ENCODE measurements at regions not wholly inside any gene's neighbourhood (a gene's known extent, or its start where the extent isn't known, plus 50 kb on each side); places are given as distances from the start of the nearest gene placed in this dataset.

GRCh38 chr5:68484307-68485068, 268.9 kb downstream of the PIK3R1 start:
- DNase-seq (no peak), ATAC-seq (no peak)
- Histone ChIP-seq H3K36me3 (no peaks in the 10 kb centered on the region), H3K27ac (no peak overlapping the region), H3K4me1 (no peaks in the 10 kb centered on the region), H3K4me3 (no peak overlapping the region), H3K27me3 (no peaks in the 10 kb centered on the region), H3K9me3 (peaks cover 0 to 14% of the 10 kb centered on the region in 2 donors)
- intact Hi-C loops (cut with DNase I) = no loop called here
- no peak for TF ChIP-seq CTCF (IDR thresholded peaks at IDR 0.05)

GRCh38 chr5:68489556-68489955, 274.0 kb downstream of the PIK3R1 start:
- intact Hi-C loops (cut with DNase I) = no loop called here
- no peak overlapping the region for H3K4me3 ChIP-seq
- no peaks in the 10 kb centered on the region for H3K4me1 ChIP-seq
- peaks cover 0 to 14% of the 10 kb centered on the region in 2 donors for H3K9me3 ChIP-seq
- no peaks in the 10 kb centered on the region for H3K27me3 ChIP-seq
- no peak for TF ChIP-seq CTCF (IDR thresholded peaks at IDR 0.05)
- no peak for ATAC-seq
- no peaks in the 10 kb centered on the region for H3K36me3 ChIP-seq
- H3K27ac ChIP-seq = no peak overlapping the region
- no peak for DNase-seq

- Histone ChIP-seq H3K27me3 (no peaks in the 10 kb centered on the region), H3K4me1 (no peaks in the 10 kb centered on the region), H3K9me3 (peaks cover 0 to 14% of the 10 kb centered on the region in 2 donors), H3K27ac (no peak overlapping the region), H3K36me3 (no peaks in the 10 kb centered on the region), H3K4me3 (no peak overlapping the region)
- DNase-seq (no peak), ATAC-seq (no peak)
- intact Hi-C loops (cut with DNase I) = no loop called here
- TF ChIP-seq CTCF (IDR thresholded peaks at IDR 0.05) = no peak
Measured at GRCh38 chr5:68490406-68490805, 274.9 kb downstream of the PIK3R1 start.

- no peaks in the 10 kb centered on the region for H3K27me3 ChIP-seq
- ATAC-seq = no peak
Measured at GRCh38 chr5:68494771-68495170, 279.2 kb downstream of the PIK3R1 start.

GRCh38 chr5:68499987-68500386, 284.4 kb downstream of the PIK3R1 start:
- no peak for TF ChIP-seq CTCF (IDR thresholded peaks at IDR 0.05)
- Histone ChIP-seq H3K9me3 (peaks cover 0 to 30% of the 10 kb centered on the region in 2 donors), H3K27ac (no peak overlapping the region), H3K4me3 (no peak overlapping the region), H3K27me3 (no peaks in the 10 kb centered on the region), H3K4me1 (no peaks in the 10 kb centered on the region), H3K36me3 (no peaks in the 10 kb centered on the region)
- intact Hi-C loops (cut with DNase I) = no loop called here
- peak in 1 of 4 donors; percentile 33 for DNase-seq
- ATAC-seq = no peak

More at GRCh38 chr5:68494771-68495170, 279.2 kb downstream of the PIK3R1 start:
- Histone ChIP-seq H3K36me3 (no peaks in the 10 kb centered on the region), H3K4me3 (no peak overlapping the region), H3K9me3 (peaks cover 0 to 30% of the 10 kb centered on the region in 2 donors), H3K4me1 (no peaks in the 10 kb centered on the region), H3K27ac (no peak overlapping the region)
- DNase-seq = no peak
- TF ChIP-seq CTCF (IDR thresholded peaks at IDR 0.05) = no peak
- intact Hi-C loops (cut with DNase I) = no loop called here
